ENCODE measurements at regions not wholly inside any gene's neighbourhood (a gene's known extent, or its start where the extent isn't known, plus 50 kb on each side); places are given as distances from the start of the nearest gene placed in this dataset.

DNA sequence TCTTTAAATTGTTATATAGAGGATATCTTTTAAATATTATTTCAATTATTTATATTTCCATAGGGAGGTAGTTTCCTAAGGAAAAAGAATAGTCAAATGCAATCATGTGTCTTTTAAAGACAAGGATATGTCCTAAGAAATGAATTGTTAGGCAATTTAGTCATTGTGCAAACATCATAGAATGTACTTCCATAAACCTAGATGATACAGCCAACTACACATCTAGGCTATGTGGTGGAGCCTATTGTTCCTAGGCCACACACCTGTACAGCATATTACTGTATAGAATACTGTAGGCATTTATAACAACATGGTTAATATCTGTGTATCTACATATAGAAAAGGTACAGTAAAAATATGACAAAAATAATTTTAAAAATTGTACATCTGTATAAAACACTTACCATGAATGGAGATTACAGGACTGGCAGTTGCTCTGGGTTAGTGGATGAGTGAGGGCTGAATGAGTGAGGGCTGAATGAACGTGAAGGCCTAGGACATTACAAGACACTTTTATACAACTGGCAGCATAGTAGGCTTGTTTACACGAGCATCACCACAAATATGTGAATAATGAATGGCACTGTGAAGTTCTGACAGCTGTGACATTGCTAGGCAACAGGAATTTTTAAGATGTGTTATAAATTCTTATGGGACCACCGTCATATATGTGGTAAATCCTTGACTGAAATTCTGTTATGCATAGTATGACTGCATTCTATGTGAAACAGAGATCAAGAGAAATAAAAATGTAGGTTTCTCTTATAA lies 1879.0 kb upstream of the RAG2 start:
- no peaks in the 10 kb centered on the region for H3K27me3 ChIP-seq (ENCODE audit: control insufficient read depth, insufficient read depth, low read length)
- no peaks in the 10 kb centered on the region for H3K27me3 Mint-ChIP-seq
- ATAC-seq (ENCODE audit: low read depth in 2 of 2) (no peak), DNase-seq (no peak)
- no peak overlapping the region for H3K4me3 Mint-ChIP-seq
- H3K4me1 ChIP-seq (ENCODE audit: control insufficient read depth, insufficient read depth, low read length, poor library complexity, severe bottlenecking): no peaks in the 10 kb centered on the region
- no peaks in the 10 kb centered on the region for H3K36me3 ChIP-seq (ENCODE audit: control insufficient read depth, insufficient read depth, low read length)
- peaks cover 0 to 36% (median 8%) of the 10 kb centered on the region in 7 donors for H3K9me3 Mint-ChIP-seq
- H3K4me1 Mint-ChIP-seq: no peaks in the 10 kb centered on the region
- H3K36me3 Mint-ChIP-seq: no peaks in the 10 kb centered on the region
- no peak overlapping the region for H3K4me3 ChIP-seq (ENCODE audit: low read depth, low read length)
- H3K9me3 ChIP-seq (ENCODE audit: control insufficient read depth in 2 of 2, low read length in 2 of 2): peaks cover 0 to 3% of the 10 kb centered on the region in 2 experiments
- no peak overlapping the region for H3K27ac ChIP-seq (ENCODE audit: insufficient read depth, low read length, poor library complexity, severe bottlenecking)
- no peak overlapping the region for H3K27ac Mint-ChIP-seq

DNA sequence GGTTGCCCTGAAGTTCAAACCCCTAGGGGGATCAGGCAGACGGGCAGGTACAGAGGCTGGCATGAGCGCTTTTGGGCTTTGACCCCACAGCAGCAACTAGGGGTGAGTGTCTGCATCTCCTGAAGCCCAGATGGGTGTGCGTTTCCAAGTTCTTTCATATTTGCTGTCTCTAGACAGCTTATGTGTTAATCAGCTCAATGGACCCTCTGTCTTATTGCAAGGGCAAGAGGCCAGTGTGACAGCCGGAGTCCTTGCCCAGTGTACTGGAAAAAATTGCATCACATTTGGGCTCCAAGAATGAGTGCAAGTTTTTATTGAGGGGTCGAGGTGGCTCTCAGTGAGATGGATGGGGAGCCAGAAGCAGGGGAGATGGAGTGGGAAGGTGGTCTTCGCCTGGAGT lies 1863.7 kb upstream of the RAG2 start:
- Mint-ChIP-seq H3K9me3 (peaks cover 0 to 25% (median 9%) of the 10 kb centered on the region in 7 donors), H3K4me3 (no peak overlapping the region), H3K27ac (no peak overlapping the region), H3K27me3 (no peaks in the 10 kb centered on the region), H3K36me3 (no peaks in the 10 kb centered on the region), H3K4me1 (no peaks in the 10 kb centered on the region)
- H3K27ac ChIP-seq (ENCODE audit: insufficient read depth, low read length, poor library complexity, severe bottlenecking): no peak overlapping the region
- DNase-seq: no peak
- H3K4me3 ChIP-seq (ENCODE audit: low read depth, low read length): no peak overlapping the region
- no peaks in the 10 kb centered on the region for H3K27me3 ChIP-seq (ENCODE audit: control insufficient read depth, insufficient read depth, low read length)
- peaks cover 8 to 10% of the 10 kb centered on the region in 2 experiments for H3K9me3 ChIP-seq (ENCODE audit: control insufficient read depth in 2 of 2, low read length in 2 of 2)
- H3K4me1 ChIP-seq (ENCODE audit: control insufficient read depth, insufficient read depth, low read length, poor library complexity, severe bottlenecking): no peaks in the 10 kb centered on the region
- no peak for ATAC-seq (ENCODE audit: low read depth in 2 of 2)
- no peaks in the 10 kb centered on the region for H3K36me3 ChIP-seq (ENCODE audit: control insufficient read depth, insufficient read depth, low read length)

DNA sequence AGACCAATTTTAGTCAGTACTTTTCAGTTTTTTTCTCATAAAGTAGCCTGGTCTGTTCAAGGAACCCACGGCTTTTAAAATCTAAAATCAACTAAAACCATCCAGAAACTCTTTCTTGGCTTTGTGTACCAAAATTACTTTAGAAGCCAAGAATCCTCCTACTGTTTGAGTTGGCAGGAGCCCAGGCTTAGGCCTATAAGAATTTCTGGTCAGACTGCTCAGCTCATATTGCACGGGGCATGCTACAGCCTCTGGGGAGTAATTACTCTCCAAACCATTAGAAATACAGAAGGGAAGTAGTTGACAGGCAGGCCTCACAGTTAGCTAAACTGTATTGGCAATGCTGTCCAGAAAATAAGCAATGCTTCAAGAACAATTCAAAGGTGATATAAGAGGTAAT lies 1862.9 kb upstream of the RAG2 start:
- Mint-ChIP-seq H3K4me1 (no peaks in the 10 kb centered on the region), H3K9me3 (peaks cover 0 to 23% (median 9%) of the 10 kb centered on the region in 7 donors), H3K27me3 (no peaks in the 10 kb centered on the region), H3K4me3 (no peak overlapping the region), H3K36me3 (no peaks in the 10 kb centered on the region), H3K27ac (no peak overlapping the region)
- no peak for DNase-seq
- Histone ChIP-seq H3K4me1 (ENCODE audit: control insufficient read depth, insufficient read depth, low read length, poor library complexity, severe bottlenecking) (no peaks in the 10 kb centered on the region), H3K36me3 (ENCODE audit: control insufficient read depth, insufficient read depth, low read length) (no peaks in the 10 kb centered on the region), H3K9me3 (ENCODE audit: control insufficient read depth in 2 of 2, low read length in 2 of 2) (peaks cover 8 to 10% of the 10 kb centered on the region in 2 experiments), H3K27ac (ENCODE audit: insufficient read depth, low read length, poor library complexity, severe bottlenecking) (no peak overlapping the region), H3K4me3 (ENCODE audit: low read depth, low read length) (no peak overlapping the region), H3K27me3 (ENCODE audit: control insufficient read depth, insufficient read depth, low read length) (no peaks in the 10 kb centered on the region)
- ATAC-seq (ENCODE audit: low read depth in 2 of 2): no peak

DNA sequence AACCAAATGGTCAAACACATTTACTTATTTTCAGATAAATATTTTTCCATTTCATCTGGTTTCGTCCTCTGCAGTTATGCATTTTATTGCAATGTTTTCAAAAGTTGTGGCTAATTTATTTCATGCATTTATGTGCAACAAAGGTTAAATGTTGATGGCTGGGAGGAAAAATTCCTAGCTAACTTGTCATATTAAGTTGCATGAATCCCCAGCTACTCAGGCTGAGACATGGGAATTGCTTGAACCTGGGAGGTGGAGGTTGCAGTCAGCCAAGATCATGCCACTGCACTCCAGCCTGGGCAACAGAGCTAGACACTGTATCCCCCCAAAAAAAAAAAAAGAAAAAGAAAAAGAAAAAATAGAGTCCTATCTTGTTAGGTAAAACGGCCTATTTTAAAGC lies 1862.4 kb upstream of the RAG2 start:
- Mint-ChIP-seq H3K27me3 (no peaks in the 10 kb centered on the region), H3K27ac (no peak overlapping the region), H3K4me3 (no peak overlapping the region), H3K9me3 (peaks cover 0 to 19% (median 8%) of the 10 kb centered on the region in 7 donors), H3K36me3 (no peaks in the 10 kb centered on the region), H3K4me1 (no peaks in the 10 kb centered on the region)
- H3K9me3 ChIP-seq (ENCODE audit: control insufficient read depth in 2 of 2, low read length in 2 of 2): peaks cover 8 to 10% of the 10 kb centered on the region in 2 experiments
- ATAC-seq (ENCODE audit: low read depth in 2 of 2): no peak
- H3K27me3 ChIP-seq (ENCODE audit: control insufficient read depth, insufficient read depth, low read length): no peaks in the 10 kb centered on the region
- H3K27ac ChIP-seq (ENCODE audit: insufficient read depth, low read length, poor library complexity, severe bottlenecking): no peak overlapping the region
- H3K4me1 ChIP-seq (ENCODE audit: control insufficient read depth, insufficient read depth, low read length, poor library complexity, severe bottlenecking): no peaks in the 10 kb centered on the region
- no peak overlapping the region for H3K4me3 ChIP-seq (ENCODE audit: low read depth, low read length)
- H3K36me3 ChIP-seq (ENCODE audit: control insufficient read depth, insufficient read depth, low read length): no peaks in the 10 kb centered on the region
- no peak for DNase-seq

DNA sequence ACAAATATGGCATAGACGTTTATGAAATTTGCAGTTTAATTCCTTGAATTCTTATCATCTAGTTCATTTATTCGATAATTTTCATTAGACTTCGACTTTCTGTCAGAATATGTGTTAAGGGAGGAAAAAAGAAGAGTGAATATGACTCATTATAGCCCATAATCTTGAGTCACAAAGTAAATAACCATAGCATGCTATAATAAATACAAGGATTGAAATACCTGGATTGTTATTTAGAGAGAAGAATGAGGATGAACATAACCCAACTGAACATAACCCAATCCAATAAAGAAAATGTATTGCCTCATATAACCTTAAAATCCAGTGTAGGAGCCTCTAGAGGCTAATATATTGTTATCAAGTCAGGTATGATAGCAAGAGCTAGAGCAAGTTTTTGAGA lies 1858.3 kb upstream of the RAG2 start:
- H3K4me3 ChIP-seq (ENCODE audit: low read depth, low read length): no peak overlapping the region
- Mint-ChIP-seq H3K4me3 (no peak overlapping the region), H3K27me3 (no peaks in the 10 kb centered on the region), H3K36me3 (no peaks in the 10 kb centered on the region), H3K4me1 (no peaks in the 10 kb centered on the region), H3K27ac (no peak overlapping the region), H3K9me3 (peaks cover 0 to 21% (median 8%) of the 10 kb centered on the region in 7 donors)
- H3K36me3 ChIP-seq (ENCODE audit: control insufficient read depth, insufficient read depth, low read length): no peaks in the 10 kb centered on the region
- peaks cover under 1 to 3% of the 10 kb centered on the region in 2 experiments for H3K9me3 ChIP-seq (ENCODE audit: control insufficient read depth in 2 of 2, low read length in 2 of 2)
- ATAC-seq (ENCODE audit: low read depth in 2 of 2): no peak
- H3K27me3 ChIP-seq (ENCODE audit: control insufficient read depth, insufficient read depth, low read length): no peaks in the 10 kb centered on the region
- no peak overlapping the region for H3K27ac ChIP-seq (ENCODE audit: insufficient read depth, low read length, poor library complexity, severe bottlenecking)
- DNase-seq: no peak
- H3K4me1 ChIP-seq (ENCODE audit: control insufficient read depth, insufficient read depth, low read length, poor library complexity, severe bottlenecking): no peaks in the 10 kb centered on the region

DNA sequence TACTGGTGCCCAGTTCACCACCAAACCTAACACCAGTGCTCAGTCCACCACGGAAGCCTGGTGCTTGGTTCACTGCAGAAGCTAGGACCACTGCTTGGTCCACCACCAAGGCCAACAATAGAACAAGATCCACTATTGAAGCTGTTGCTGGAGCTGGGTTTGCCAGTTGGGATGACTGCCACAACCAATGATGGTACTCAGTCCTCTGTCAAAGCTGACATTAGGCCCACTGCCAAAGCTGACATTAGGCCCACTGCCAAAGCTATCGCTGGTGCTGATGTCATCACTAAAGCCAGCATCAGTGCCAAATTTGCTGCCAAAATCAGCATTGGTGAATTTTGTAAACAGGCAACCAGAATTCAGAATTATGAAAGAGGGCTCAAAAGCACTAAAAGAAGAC lies 1850.2 kb upstream of the RAG2 start:
- Histone ChIP-seq H3K27ac (ENCODE audit: insufficient read depth, low read length, poor library complexity, severe bottlenecking) (no peak overlapping the region), H3K27me3 (ENCODE audit: control insufficient read depth, insufficient read depth, low read length) (no peaks in the 10 kb centered on the region), H3K9me3 (ENCODE audit: control insufficient read depth in 2 of 2, low read length in 2 of 2) (no peaks in the 10 kb centered on the region), H3K36me3 (ENCODE audit: control insufficient read depth, insufficient read depth, low read length) (no peaks in the 10 kb centered on the region), H3K4me3 (ENCODE audit: low read depth, low read length) (no peak overlapping the region), H3K4me1 (ENCODE audit: control insufficient read depth, insufficient read depth, low read length, poor library complexity, severe bottlenecking) (no peaks in the 10 kb centered on the region)
- Mint-ChIP-seq H3K27me3 (no peaks in the 10 kb centered on the region), H3K27ac (no peak overlapping the region), H3K9me3 (peaks cover 0 to 12% (median 2%) of the 10 kb centered on the region in 7 donors), H3K4me3 (no peak overlapping the region), H3K36me3 (no peaks in the 10 kb centered on the region), H3K4me1 (no peaks in the 10 kb centered on the region)
- ATAC-seq (ENCODE audit: low read depth in 2 of 2): no peak
- no peak for DNase-seq

DNA sequence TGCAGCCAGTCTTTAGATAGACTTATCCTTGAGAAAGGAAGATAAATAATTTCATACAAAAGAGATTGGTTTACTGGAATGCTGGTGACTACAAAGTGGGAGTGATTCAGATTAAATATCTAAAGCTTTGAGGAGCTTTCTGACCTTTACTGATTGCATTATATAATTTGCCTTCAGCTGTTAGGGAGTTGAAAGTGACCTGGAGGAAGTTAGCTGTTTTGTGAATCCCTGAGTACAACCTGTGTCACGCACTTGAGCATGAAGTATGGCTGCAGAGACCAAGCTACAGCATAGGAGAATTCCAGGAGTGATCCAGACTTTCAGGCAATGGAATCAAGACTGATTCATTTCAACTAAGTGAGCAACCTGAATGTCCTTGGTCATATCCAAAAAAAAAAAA lies 1848.3 kb upstream of the RAG2 start:
- Histone ChIP-seq H3K27ac (ENCODE audit: insufficient read depth, low read length, poor library complexity, severe bottlenecking) (no peak overlapping the region), H3K4me1 (ENCODE audit: control insufficient read depth, insufficient read depth, low read length, poor library complexity, severe bottlenecking) (no peaks in the 10 kb centered on the region), H3K27me3 (ENCODE audit: control insufficient read depth, insufficient read depth, low read length) (no peaks in the 10 kb centered on the region), H3K9me3 (ENCODE audit: control insufficient read depth in 2 of 2, low read length in 2 of 2) (no peaks in the 10 kb centered on the region), H3K36me3 (ENCODE audit: control insufficient read depth, insufficient read depth, low read length) (no peaks in the 10 kb centered on the region), H3K4me3 (ENCODE audit: low read depth, low read length) (no peak overlapping the region)
- Mint-ChIP-seq H3K4me1 (no peaks in the 10 kb centered on the region), H3K4me3 (no peak overlapping the region), H3K9me3 (peaks cover 0 to 10% (median 2%) of the 10 kb centered on the region in 7 donors), H3K36me3 (no peaks in the 10 kb centered on the region), H3K27me3 (no peaks in the 10 kb centered on the region), H3K27ac (no peak overlapping the region)
- ATAC-seq (ENCODE audit: low read depth in 2 of 2): no peak
- no peak for DNase-seq

DNA sequence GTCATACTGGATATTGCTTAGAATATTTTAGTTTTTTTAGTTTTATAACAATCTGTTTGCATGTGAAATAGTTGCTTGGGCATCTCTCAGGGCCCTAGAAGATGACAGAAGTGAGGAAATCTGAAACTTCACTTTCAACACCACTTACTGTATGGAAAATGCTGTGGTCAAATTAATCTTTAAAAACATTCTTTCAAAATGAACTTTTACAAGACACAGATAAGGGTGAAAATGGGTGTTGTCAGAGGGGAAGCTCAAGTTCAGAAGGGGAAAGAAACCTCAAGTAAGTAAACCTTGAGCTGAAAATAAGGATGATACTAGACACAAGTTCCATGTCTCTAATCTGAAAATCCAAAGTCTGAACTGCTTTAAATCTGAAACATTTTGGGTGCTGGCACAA lies 1840.1 kb upstream of the RAG2 start:
- Mint-ChIP-seq H3K36me3 (no peaks in the 10 kb centered on the region), H3K4me3 (no peak overlapping the region), H3K27me3 (no peaks in the 10 kb centered on the region), H3K4me1 (no peaks in the 10 kb centered on the region), H3K9me3 (peaks cover 0 to 29% (median 8%) of the 10 kb centered on the region in 7 donors), H3K27ac (no peak overlapping the region)
- DNase-seq (no peak), ATAC-seq (ENCODE audit: low read depth in 2 of 2) (no peak)
- Histone ChIP-seq H3K27ac (ENCODE audit: insufficient read depth, low read length, poor library complexity, severe bottlenecking) (no peak overlapping the region), H3K4me3 (ENCODE audit: low read depth, low read length) (no peak overlapping the region), H3K9me3 (ENCODE audit: control insufficient read depth in 2 of 2, low read length in 2 of 2) (peaks cover 0 to 5% of the 10 kb centered on the region in 2 experiments), H3K4me1 (ENCODE audit: control insufficient read depth, insufficient read depth, low read length, poor library complexity, severe bottlenecking) (no peaks in the 10 kb centered on the region), H3K27me3 (ENCODE audit: control insufficient read depth, insufficient read depth, low read length) (no peaks in the 10 kb centered on the region), H3K36me3 (ENCODE audit: control insufficient read depth, insufficient read depth, low read length) (no peaks in the 10 kb centered on the region)
